Stimulated activated CD4-positive, alpha-beta T cell treated with anti-CD3 and anti-CD28 coated beads, Interleukin-12 subunit alpha, Interleukin-12 subunit beta, amount 100 ng/mL, for 4 hours (primary cell): ENCODE measurements at regions not wholly inside any gene's neighbourhood (a gene's known extent, or its start where the extent isn't known, plus 50 kb on each side); places are given as distances from the start of the nearest gene placed in this dataset.

ENCODE experiments used
- DNase-seq: peaks from one replicate; pipeline ENCODE4 v3.0.0-alpha.2; 2020

DNA sequence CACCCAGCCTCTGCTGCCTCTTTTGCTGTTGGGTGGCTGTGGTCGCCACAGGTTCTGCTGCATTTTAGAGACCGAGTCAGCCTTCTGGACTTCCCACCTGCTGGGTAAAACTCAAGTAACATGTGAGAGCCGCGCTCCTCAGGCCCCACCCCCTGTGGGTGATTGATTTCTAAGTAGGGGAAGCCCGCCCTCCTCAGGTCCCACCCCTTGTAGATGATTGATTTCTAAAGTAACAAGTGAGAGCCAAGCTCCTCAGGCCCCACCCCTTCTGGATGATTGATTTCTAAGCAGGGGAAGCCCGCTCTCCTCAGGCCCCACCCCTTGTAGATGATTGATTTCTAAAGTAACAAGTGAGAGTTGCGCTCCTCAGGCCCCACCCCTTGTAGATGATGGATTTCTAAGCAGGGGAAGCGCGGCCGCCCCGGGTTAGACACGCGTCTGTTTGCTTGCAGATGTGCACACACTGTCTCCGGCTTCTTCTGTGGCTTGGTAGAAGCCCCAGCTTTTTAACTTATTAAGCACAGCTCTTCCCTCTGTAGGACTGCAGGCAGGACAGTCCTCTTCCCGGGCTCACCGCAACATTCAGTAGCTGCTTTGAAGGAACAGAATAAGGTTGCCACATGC lies 83.4 kb downstream of the FAM43A start:
- DNase-seq, result peak; percentile 77

DNA sequence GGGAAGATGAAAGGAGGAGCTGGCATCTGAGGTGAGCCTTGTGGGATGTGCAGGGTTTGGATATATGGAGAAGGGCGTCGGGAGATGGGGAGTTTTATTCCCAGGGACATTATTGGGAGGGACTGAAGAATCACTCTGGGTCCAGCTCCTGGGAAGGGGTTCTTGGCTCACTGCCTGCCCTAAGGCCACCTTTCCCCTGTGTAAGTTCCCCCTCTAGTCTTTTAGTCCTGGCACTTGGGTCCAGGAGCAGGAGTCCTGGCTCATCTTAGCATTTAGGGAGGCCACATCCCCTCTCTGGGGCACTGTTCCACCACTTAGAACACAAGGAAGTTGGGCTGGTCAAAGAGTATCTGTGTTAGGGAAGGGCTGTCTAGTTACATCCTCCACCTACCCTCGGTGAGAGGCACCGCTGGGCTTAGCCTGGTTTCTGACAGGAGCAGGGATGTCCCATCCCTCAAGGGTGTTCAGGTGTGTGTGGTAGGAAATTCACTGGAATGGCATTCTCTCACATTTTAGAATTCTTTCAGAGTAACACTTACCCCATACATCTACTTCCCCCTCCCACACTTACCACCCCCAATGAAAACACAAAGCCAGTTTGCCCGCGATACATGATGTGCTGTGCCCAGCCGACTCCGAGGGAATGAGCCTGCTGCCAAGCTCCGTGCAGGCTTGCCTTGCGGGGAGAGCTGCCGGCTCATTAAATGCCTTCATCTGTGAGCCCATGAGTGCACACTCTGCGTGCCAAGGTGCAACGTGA lies 86.7 kb downstream of the FAM43A start:
- no peak for DNase-seq

DNA sequence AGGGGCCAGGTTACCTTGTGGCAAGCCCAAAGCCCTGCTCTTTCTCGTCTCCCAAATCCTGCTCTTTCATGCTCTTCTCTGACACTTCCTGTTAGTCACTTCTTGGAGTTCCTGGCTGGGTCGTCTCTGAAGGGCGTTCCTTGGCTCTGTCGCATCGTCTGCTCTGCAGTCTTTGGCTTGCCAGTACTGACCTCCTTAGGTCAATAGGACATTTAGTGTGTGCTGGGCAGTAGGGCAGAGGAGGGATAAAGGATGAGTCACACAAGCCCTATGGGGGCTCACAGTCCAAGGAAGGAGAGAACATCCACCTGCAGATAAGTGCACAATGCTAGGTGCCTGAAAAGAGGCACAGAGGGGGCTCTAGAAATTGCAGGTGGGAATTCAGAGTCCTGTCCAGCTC lies 87.5 kb downstream of the FAM43A start:
- DNase-seq, result no peak

DNA sequence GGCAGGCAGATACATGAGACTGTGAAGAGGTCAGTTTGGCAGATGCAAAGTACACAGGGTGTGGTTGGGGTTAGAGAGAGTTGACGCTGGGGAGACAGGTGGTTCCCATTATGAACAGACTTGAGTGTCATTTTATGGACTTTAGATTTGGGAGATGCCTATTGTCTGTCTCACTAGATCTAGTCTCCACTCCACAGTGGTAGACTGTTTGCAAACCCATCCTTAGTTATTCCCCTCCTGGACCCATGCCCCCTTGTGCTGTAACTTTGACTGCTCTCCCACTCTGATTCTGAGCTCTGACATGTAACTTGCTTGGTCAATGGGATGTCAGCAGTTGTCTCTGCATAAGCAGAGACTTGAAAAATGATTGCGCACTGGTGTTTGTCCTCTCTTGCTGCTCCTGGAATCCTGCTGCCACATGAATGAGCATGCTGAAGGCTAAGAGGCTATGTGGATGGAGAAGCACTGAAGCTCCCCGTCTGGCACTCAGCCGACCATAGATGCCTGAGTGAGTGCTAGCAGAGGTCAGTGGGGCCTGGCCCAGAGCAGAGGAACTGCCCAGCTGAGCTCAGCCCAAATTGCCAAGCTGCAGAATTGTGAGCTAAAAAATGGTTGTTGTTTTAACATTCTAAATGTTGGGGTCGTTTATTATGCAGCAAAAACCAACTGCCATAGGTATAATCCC lies 88.2 kb downstream of the FAM43A start:
- no peak for DNase-seq

DNA sequence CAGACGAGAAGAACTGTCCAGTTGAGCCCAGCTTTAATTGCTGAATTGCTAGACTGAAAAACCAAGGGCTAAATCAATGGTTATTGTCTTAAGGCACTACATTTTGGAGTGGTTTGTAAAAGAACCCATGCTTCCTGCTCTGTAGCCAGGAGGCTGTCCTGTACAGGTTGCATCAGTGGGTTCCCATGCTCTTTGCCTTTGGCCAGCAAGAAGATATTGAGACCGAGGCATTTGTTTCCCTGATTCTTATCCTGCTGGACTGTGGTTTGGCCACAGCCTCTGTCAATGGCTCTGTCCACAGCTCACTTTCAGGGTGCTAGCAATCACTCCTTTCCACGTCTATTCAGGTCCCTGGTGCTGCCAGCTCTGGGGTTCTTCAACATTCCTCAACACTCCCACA lies 89.6 kb downstream of the FAM43A start:
- no peak for DNase-seq

DNA sequence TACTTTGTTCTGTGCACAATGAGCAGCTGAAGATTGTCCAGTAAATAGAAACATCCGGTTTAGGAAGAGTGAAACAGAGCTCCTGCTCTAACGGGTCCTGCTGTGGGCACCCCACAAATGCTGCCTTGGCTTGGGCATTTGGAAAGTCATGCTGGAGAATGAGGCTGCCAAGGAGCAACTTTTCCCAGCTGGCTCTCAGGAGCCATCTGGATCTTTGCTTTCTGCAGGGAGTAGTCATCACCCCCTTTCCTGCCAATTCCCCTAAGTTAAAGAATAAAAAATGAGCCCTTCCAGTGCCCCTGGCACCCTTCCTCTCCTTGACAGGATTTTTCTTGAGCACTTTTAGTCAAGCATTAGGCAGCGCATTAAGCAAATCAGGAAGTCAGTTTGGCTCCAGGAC lies 90.0 kb downstream of the FAM43A start:
- DNase-seq, result no peak

DNA sequence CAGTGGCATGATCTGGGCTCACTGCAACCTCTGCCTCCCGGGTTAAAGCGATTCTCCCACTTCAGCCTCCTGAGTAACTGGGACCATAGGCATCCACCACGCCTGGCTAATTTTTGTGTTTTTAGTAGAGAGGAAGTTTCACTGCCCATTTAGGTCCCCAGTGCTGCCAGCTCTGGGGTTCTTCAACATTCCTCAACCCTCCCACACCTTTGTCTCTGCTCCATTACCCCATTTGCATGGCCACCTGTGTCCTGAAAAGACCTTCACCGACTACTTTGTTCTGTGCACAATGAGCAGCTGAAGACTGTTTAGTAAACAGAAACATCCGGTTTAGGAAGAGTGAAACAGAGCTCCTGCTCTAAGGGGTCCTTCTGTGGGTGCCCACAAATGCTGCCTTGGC lies 92.0 kb downstream of the FAM43A start:
- DNase-seq, result no peak

DNA sequence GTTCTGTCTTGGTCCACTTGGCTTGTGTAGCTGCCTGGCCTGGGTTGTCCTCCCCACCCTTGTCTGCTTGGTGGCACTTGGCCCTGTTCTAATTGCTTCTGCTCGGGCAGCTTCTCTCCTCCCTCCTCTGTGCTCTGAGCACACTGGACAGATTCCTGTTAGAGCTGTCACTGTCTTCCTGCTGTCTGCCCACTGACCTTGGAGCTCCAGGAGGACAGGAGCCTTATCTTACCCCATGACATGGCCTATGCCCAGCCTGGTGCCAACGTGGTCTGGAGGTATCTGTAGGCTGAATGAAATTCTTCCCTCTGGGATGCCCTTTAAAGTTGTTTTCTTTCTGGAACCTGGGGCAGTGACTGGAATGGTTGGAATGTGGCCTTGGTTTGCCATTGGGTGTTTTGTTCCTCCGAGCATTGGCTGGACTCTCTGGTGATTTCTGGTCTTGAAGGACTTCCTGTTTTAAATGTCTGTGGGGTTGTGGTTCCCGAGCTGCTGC lies 94.1 kb downstream of the FAM43A start:
- DNase-seq, result no peak

DNA sequence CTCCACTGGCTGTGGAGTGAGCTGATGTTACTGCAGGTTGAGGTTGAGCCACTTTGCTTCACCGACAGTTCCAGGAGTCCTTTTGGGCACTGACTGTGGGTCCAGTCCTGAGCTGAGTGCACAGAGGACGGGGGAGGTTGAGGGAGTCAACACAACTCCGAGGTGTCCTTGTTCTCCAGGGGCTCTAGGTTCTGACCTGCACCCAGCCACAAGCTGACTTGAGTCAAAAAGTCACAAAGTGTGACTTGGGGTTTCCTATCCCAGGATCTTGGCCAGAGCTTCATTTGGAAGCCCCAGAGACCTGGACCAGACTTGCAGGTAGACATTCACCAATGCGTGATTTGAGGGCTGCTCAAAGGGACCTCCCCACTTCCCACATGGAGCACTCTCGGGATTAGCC lies 95.0 kb downstream of the FAM43A start:
- DNase-seq, result no peak

DNA sequence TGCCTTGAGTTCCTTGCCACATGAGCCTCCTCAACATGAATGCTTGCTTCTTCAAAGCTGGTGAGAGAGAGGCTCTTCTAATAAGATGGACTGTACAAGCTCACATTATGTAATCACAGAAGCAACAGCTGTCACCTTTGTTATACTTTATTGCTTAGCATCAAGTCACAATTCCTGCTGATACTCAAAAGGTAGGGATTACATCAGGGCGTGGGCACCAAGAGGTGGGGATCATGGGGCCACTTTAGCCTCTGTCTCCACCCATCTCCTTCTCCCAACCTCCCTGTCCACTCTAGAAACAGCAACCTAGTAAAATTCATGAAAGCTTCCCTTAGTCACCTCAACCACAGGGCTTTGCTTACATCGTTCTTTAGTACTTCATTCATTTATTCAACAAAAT lies 95.9 kb downstream of the FAM43A start:
- no peak for DNase-seq

DNA sequence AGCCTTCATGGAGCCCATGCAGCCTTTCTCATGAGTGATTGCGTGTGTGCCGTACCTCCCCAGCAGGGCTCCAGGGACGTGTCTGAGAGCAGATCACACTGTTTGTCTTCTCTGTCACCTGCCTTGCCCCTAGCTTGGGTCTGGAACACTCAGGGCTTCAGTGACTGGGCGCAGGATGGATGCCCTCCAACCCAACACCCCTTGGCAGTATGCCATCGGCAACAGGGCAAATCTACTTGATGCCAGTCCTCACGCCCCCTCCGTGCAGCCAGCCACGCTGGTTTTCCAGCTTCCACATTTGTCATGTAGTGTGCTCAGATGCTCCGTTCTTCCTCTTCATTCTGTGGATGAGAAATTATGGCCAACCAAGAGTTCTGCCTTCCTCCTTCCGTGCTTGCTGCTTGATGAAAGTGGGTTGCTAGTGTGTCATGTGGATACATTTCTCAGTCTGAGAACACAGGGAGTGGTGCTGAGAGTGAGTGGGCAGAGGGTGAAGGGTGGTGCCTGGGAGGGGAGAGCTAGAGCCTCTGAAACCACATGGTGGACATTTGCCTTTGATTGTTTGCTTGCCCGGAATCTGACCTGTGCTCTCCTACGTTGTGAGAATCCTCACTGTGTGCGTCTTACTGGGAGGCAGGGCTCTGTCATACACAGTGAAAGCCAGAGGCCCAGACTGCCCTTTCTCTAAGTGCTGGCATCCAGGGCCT lies 97.2 kb downstream of the FAM43A start:
- no peak for DNase-seq

DNA sequence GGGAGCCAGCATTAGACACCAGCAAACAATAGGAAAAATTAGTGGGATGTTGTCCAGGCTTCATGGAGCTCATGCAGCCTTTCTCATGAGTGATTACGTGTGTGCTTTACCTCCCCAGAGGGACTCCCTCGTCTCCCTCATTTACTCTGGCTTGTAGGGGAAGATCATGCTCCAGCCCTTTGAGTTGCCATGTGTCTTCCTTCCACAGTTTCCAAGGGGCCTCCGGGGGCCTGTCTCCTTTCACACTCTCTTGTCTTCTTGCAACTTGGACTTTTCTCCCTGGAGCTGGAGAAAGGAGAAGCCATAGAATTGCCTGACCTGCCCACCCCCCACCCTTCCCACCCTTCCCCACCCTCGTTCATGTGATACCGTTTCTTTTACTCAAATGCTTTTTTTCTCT lies 98.7 kb downstream of the FAM43A start:
- no peak for DNase-seq

DNA sequence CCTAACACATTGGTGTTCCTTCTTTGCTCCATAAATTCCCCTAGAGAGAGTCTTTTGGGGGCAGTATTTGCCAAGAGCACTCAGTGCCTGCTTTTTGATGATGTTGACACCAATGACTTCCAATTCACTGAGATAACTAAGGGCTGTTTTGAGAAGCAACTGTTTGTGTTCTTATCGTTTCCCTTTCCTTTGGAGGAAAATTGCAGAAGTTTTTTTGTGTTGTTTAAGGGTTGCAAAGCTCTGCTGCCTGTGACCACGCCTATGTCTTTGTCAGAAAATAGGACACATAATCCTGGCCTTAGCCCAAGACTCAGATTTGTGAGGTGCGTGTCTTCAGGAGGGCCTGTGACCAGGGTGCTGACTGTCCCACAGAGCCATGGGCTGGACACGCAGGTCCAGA lies 99.6 kb downstream of the FAM43A start:
- DNase-seq, result no peak

DNA sequence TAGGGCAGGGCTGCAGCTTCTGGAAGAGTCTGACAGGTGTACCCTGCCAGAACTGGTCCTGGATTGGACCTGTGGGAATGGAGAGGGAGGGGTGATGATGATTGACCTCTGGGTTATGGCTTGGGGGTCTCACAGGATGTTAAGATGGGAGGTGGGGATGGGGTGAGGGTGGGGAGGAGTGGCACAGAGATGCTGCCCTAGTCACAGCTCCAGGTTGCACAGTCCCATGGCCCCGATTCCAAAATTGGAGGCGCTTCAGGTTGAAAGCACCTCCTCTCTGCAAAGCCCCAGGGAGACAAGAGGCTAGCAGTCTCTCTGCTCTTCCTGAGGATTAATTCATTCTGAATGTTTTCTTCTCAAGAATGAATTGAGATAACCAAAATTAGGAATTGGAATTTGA lies 101.4 kb downstream of the FAM43A start:
- no peak for DNase-seq

DNA sequence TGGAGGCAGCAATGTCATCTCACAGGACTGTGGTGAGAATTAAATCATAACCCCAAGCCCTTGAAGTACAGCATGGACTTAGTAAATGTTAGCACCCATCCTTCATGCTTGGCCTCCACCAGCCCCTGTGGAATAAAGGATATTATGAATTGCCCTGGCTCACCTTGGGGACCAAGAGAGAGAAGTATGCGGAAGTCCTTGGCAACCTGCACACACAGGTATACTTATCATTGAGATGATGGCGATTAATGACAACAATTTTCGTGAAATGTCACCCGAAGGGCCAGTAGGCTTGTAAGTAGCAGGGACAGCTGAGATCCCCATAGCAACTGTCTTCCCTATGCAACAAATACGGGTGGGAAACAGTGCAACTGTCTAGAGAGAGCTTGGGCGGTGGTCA lies 102.0 kb downstream of the FAM43A start:
- no peak for DNase-seq

DNA sequence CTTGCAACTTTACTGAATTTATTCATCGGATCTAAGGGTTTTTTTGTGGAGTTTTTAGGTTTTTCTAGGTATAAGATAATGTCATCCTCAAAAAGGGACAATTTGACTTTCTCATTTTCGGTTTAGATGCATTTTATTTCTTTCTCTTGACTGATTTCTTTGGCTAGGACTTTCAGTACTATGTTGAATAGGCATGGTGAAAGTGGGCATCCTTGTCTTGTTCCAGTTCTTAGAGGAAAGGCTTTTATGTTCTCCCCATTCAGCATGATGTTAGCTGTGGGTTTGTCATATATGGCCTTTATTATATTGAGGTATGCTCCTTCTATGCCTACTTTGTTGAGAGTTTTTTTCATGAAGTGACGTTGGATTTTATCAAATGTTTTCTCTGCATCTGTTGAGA lies 106.7 kb downstream of the FAM43A start:
- no peak for DNase-seq

DNA sequence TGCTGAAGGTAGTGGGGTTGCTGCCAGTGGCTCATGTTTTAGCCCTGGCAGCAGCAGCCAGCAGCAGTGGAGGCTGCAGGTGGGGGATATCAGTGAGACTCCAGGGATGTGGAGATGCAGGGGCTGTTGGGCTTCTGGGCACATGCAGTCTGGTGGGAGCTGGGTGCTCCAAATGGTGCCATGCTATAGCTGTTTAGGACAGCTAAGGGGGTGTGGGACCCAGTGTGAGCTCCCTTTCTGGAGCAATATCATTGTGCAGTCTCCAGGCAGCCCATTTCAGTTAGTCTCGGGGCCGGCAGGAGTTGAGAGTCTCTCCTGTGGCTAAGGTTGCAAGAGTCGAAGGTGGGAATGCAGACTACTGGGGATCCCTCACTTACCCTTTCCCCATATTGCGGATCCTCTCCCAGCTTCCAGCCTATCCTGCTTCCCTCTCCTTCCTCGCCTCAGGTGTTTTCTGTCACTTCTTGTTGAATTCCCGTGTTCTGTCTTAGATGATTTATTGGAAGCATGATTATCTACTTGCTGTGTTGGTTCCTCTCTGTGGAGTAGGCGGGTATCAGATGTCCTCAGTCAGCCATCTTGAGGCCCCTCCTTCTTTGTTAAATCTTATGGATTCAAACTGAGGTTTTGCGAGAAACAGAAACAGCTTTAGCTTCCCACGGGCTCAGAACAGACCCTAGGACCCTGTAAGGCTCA lies 112.0 kb downstream of the FAM43A start:
- DNase-seq, result no peak

DNA sequence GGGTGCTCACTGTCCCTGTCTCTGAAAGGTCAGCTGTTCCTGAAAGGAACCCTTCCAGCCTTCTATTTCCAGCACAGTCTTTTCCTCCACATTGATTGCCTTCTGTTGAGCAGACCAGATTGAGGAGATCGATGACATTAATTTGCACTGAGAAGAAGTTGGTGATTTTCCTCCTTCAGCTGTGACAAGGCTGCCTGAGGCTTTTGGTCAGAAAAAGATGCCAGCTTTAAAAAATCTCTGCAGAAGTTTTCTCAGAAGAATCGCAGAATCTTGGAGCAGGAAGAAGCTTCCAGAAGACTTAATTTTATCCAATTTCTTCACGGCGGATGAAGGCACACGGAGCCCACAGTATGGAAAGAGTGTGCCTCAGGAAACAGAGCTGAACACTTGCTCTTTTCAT lies 112.8 kb downstream of the FAM43A start:
- DNase-seq, result no peak

DNA sequence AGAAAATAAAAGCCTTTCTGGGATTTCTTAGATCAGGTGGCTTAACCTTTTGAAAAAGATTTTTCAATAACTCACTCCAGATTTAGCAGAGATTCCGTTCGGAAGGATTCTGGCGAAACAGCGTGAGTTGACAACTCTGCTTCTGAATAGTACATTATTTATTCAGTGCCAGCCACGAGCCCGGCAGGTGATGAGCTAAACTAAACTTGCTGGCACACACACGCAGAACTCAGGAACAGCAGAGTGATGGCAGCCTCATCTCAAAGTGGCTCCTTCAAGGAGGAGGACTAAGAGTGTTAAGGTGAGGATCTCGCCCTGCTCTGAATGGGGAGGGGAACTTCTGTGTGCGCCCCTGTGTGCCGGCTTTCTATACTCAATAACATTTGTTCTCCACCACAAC lies 114.3 kb downstream of the FAM43A start:
- no peak for DNase-seq

DNA sequence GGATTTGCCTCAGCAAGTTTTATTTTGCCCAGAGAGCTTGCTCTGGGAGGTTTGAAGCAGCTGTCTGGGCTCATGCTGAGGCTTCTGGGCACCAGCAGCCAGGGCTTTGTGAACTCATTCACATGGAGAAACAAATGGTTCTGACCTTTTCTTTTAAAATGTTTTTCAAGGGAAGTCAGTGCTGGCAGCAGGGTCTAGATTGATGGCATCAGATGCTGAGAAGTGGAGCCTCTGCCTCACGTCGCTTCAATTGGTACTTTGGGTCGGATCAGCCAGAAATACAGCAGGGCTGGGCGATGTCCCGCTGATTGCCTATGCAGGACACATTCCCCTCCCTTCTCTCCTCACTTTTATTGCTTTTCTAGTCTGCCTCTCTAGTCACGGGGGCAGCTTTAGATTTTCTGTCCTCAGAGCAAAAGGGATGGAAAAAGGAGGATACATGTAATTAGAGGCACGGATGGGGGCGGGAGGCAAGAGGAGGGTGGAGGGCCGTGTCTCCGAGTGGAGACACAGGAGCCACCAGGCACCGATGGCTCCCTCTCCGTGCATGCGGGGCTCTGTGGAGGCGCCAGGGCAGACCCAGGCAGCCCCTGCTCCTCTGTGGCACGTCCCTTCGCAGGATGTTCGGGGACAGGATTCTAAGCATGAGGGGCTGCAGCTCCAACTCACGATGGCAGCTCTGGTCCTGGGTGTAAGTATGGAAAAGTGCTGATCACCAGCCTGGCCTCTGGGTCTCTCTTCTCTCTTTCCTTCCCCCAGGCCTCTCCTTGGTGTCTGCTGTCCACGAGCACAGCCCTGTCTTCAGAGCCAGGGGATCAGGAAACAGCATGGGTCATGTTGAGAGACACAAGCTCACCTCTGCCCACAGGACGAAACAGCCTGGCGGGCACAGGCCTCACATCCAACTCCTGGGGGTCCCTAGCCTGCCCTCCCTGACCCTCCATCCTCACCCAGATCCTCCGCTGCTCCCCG lies 116.1 kb downstream of the FAM43A start:
- no peak for DNase-seq

DNA sequence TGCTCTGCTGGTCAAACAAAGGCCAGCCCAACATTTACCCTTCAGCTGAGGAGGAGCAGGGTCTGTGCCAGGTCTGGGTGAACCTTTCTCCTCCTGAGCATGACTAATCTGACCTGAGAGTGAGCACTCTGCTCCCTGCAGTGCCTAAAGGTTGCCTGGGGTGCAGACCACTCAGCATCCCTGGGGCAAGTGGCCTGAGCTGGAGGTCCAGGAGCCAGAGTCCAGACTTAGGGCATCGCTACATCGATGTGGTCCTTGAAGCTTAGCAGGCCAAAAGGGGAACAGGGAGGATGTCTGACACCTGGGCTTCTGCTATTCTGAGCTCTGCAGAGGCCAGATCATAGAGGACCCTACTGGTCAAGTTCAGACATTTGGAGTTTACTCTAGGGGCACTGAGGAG lies 119.1 kb downstream of the FAM43A start:
- DNase-seq, result no peak

DNA sequence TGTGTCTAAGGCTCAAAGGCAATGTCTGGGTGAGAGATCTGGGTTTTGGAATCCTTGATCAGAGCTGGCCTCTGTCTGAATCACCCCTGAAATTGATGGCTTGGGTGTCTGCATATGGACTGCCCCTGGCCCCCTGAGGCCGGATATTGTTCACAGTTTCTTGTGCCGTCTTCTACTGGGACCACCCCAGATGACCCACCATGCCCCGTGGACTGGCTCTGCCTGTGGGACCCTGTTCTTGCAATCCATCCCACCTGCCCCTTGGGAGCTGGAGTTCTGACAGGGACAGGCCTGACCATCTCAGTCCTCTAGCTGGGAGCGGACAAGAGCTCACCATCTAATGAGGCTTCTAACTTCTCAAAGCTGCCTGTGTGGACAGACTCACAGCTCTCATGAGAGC lies 119.9 kb downstream of the FAM43A start:
- DNase-seq, result no peak
